COLO668 (cell line): ENCODE measurements at regions not wholly inside any gene's neighbourhood (a gene's known extent, or its start where the extent isn't known, plus 50 kb on each side); places are given as distances from the start of the nearest gene placed in this dataset.

Experiments
- DNase-seq: peaks from one replicate; lab custom pipeline; 2025; ENCODE audit not compliant: unreplicated experiment; lab: John Stamatoyannopoulos, UW

- DNase-seq = no peak
These were observed 197.8 kb downstream of the ZNF648 start for GRCh38 chr1:181863736-181864135.

GRCh38 chr1:181863006-181863405 lies 198.5 kb downstream of the ZNF648 start:
- DNase-seq = no peak

GRCh38 chr1:181858135-181858534 lies 203.4 kb downstream of the ZNF648 start:
- no peak for DNase-seq
